Muscle of back (tissue), 3 donors: ENCODE measurements at regions not wholly inside any gene's neighbourhood (a gene's known extent, or its start where the extent isn't known, plus 50 kb on each side); places are given as distances from the start of the nearest gene placed in this dataset.

Source experiments
- DNase-seq, 3 donors: peaks; one replicate each; pipeline versions ENCODE4 v3.0.0 to v3.0.0-alpha.2; 2013

DNA sequence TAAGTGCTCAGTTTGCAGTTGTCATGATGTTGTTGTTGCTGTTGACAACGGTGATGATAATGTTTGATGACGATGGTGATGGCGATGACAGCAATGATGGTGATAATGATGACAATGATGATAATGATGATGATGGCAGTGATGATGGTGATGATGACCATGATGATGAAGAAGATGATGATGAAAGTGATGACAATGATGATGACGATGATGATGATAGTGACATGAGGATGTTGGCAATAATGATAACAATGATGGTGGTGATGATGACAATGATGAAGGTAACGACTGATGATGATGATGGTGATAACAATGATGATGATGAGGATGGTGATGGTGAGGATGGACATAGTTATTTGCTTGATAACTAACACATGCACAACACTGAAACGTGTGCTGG is 778.5 kb downstream of the VRK1 start:
- DNase-seq: no peak

DNA sequence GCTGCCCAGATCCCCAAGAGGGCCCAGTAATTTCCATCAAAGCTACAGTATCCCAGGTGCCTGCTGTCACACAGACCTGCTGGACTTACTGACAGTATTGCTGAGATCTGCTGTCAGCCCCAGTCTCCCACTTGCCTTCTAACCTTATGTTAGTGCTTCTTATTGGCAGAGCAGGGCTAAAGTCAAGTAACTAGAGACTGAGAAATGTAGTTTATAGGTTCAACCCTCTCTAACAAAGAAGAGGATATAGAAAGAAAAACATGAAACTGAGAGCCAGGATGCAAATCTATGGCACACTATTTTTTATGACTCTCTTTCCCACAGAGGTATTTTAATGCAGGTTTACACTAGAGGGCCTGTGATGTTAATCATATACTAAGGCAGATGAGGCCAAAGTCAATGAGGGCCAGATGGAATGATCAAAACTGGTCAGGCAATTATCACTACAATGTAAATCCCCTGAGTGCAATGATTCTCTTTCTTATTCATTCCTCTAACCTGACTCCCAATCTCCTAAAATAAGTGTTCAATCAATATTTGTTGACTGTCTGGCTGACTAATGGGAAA is 781.9 kb downstream of the VRK1 start:
- DNase-seq: no peak

DNA sequence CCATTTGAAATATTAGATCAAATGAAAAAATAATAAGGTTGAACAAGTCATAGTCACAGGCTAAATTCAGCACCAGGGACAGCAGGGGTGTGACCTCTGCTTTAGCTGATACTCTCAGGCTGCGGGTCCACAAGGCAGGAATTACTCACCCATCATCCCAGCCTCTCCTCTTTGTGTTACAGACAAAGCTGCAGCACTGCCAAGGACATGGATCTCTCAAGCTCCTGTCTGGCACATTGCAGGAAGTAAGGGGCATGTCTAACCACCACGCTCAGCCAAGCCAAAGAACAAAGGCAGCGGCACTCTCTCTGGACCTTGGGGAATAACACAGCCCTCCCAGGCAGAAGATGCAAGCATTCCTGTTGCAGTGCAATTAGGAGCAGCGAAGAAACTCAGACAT is 783.8 kb downstream of the VRK1 start:
- peak in 2 of 3 donors; percentile 6 to 37 for DNase-seq

DNA sequence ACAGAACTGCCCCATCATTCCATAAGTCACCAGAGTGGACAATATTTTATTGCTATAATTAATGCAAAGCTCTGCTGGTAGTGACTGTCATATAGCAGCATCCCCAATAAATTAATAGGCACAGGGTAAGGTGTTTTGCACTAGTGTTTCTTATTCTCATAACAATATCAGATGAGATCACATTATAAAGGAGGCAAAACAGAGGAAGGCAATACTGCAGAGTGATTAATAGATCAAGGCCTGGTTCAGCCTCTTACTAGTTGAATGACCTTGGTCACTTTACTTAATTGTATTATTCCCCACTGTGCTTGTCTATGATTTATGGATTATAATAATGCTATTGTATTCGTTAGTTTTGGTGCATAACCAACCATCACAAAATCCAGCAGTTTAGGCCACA is 784.8 kb downstream of the VRK1 start:
- no peak for DNase-seq

DNA sequence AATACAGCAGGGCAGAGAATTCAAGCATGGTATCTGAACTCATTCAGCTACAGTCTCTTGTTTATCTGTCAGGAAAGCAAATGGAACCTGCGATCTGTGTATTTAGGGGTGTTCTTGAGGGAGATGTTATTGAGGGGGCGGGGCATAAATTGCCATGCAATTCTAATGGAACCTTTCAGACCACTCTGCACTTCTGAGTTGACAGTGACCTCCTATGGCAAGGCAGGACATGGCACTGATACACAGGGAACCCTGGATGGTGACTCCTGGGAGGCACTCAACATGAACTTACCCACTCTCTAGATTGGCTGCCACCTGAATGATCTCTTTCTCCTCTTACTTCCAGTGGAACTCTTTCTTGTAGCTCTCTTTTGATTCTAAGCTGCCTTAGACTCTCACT is 787.3 kb downstream of the VRK1 start:
- DNase-seq: no peak

DNA sequence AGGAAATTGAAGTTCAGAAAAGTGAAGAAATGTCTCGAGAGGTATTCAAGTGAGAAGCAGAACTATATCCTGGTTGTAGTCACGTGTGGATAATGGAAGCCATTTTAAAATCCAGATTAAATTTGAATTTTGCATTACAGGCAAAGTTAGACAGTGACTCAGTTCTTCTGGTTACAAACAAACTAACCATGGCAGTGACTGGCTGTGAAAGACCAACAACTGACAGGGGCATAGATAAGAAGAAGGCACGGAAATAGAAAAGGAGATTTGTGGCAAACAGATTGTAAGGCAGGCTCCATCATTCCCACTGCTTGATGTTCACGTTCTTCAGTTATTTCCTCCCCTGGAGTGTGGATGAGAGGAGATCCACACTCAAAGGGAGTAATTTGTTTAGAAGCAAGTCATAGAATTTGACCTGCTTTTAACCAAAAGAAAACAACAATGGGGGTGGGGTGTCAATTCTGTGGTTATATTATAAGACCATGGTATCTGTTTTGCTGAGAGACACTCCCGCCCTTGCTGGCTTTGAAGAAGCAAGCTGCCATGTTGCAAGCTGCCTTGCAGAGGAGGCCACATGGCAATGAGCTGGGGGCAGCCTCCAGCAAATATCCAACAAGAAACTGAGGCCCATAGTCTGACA is 795.3 kb downstream of the VRK1 start:
- DNase-seq: no peak

DNA sequence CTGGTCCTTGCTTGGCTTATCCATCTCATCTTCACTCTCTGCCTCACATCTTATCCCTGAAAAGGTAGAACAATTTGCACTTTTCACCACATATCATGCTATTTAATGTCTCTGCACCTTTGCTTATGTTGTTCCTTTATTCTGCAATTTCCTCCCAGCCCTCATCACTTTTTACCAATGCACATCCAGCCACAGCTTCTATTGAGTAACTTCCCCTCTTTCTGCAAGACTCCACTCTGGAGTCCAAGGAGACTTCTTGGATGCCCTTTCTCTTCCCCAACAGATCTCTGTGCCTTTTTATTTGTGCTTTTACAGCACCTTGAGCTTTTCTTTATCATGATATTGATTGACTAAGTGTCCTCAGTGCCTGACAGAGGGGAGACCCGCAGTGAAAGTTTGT is 797.1 kb downstream of the VRK1 start:
- no peak for DNase-seq

DNA sequence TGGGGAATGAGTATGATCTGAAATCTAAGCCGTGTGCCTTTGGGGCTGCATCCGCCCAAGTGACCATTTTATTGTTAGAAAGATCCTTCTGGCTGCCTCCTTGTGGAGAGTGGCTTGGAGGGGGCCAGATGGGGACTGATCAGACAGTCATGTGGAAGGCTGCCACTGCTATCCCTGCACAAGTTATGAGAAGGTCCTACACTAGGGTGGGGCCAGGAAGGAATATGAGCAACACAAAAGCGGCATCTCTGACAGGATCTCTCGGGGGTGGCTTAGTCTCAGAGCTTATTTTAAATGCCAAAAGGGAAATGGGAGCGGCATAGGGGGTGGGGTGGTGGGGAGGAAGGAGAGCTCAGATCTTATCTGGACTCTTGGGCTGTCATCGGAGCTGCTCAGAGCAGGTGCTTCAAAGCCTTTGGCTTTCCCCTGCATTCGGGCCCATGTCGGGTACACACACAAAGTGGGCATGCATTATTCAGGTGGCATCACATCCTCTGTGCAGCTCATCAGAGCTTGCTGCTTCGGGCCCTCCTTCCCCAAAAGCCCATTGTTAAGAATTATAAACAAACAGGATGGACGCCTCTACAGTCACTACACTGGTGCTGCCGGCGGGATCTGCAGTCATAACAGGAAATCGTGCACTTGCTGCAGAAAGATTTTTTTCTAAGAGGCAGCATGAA is 805.4 kb downstream of the VRK1 start:
- DNase-seq: no peak

DNA sequence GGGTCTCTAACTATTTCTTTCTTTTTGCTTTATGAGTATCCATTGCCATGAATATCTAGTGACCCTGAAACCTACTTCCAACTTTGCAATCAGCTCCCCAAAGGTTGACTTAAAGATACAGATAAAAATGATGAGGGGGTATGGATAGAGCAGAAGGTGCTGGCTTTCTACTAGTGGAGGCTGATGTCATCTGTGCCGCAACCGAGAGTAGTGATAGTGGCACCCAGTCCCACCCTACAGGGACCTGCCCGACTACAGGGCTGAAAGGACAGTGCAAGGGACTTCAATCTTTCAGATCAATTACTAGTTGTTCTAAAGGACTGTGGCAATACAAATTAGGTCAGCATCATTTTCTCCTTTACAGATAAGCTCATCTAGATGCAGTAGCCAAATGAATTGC is 806.0 kb downstream of the VRK1 start:
- no peak for DNase-seq

DNA sequence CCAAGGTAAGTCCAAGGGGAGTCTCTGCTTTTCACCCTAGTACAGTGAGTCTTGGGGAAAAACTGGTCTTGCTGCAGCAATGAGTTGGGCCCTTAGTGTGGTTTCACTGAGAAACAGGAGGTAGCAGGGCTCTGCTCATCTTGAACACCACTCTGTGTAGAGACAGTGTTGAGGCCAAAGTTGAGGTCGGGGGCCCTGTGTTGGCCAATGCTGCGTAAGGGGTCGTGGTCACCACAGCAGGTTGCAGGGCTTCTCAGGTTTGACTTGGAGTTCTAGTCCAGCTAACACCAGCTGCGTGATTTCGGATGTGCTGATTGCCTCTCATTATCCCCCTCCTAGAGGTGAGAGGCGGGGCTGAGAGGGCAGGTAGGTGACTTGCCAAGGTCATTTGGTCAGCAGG is 807.5 kb downstream of the VRK1 start:
- DNase-seq: no peak

DNA sequence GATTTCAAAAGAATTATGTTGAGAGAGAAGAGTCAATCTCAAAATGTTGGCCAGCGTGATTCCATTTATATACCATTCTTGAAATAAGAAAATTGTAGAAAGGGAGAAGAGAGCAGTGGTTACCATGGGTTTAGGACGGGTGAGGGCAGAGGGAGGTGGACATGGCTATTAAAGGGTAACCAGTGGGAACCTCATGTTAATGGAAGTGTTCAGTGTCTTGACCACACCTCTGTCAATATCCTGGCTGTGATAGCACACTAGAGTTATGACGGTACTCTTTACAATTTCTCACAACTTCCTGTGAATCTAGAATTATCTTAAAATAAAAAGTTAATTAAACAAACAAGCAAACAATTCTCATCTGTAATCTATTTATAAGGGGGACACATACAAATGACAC is 821.2 kb downstream of the VRK1 start:
- DNase-seq: no peak

DNA sequence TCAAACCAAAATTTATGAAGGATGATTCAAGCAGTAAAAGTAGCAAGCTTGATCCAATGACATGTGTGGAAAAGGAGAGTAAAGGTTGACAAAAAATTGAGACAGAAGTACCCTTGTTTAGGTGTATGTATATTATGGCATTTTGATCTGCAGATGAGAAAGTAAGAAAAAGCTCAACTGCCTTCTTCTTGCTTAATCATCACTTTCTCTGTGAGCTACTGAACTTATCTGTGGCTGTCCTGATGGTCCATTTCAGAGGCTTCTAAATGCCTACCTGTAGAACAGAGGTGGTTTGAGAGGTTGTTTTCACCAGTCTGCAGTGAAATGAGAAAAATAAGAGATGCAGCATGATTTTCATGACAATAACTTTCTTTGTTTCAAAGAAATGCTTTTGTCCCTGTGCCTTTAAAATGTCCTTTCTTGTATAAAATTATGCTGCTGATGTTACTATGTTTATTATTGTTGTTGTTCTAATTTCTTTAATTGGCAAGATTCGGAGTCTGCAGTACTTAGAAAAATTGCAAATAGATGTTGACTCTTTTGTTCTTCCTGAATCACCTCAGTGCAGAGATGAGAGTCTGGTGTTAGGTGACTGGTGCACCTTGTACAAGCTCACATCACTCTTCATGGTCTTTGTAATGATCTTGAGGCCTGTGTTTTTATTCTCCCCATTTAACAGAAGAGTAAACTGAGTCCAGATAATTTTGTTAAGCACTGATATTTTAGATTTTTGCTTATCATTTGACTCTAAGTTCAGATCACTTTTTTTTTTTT is 821.9 kb downstream of the VRK1 start:
- no peak for DNase-seq

DNA sequence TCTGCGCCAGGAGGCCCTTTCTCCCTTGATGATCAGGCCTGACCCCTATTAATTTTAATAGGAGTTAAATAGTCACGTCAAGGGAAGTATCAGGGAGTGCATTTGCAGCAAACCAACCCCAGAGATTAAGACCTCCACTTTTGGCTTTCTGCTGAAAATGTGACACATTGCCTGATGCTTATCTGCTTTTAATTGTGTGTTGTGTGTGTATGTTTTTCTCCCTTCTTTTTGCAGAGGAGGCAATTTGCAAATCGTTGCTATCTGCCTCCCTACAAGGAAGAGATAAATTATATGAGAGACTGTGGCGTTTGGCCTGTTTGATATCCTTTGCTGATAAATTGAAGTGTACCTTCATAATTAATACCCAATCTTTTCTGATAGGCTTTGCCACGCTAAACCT is 822.9 kb downstream of the VRK1 start:
- no peak for DNase-seq

DNA sequence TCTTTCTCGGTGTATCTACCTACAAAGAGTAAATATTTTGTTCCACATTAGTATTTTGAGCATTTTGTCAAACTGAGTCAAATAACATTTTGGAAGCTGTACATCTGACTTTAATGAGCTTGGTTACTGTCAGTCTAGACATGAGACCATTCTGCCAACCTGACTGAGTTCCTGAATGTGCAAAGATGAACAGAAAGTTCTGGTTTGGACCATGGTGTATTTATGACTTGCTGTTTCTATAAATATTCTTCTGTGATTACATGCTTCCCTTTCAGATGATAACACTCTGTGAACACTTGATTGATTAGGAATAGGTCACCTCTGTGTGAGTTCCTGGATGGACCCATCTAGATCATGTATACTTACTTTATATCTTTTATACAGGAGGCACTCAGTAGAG is 827.8 kb downstream of the VRK1 start:
- DNase-seq: no peak

DNA sequence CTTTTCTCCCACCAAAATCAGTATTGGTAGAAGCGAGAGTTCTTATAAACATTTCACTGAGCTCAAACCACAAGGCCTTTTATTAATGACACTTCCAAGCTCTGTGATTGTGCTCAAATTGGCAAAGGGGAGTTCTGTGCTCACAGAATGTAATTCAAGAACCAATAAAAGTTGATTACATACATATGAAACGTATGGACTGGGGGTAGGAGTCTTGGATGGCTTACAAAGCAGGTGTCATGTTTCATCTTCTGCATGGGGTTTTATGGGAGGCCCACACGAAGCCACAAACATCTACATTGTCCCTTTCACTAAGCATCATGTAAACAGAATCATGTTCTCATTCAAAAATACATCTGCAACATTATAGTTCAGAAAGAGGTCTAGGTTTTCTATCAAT is 828.3 kb downstream of the VRK1 start:
- DNase-seq: peak in 1 of 3 donors; percentile 6

DNA sequence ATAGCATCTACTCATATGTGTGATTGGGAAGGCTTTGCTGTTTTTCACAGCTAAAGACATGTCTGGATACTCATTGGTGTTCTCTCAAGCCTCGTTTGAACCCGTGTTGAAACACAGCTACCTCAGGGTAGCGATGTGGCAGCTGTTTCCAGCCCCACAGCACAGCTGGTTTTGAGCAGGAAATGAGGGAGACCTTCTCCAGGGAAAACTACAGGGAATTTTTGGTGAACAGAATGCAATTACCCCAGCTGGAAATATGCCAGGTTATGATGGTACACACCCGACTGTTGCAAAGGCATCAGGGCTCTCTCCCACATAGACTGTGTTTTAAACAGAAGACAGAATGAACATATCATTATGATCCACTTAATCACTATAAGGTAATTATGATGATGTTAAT is 828.9 kb downstream of the VRK1 start:
- DNase-seq: no peak

DNA sequence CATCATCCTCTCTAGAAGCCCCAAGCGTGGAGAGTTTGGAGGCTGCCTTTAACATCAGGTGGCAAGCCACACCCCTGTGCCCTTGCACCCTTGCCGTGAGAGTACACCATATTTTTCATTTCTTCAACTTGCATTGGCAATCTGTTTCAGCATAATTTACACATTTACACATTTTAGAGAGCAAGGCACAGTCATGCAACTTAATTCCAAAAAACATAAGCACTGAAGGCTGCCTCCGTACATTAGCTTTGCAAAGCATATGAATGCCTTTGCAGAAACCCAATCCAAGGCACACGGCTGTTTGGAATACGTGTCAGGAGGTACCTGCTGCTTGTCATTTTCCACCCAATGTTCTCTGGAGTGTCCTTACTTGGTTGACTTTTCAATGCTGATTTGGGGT is 833.1 kb downstream of the VRK1 start:
- no peak for DNase-seq

DNA sequence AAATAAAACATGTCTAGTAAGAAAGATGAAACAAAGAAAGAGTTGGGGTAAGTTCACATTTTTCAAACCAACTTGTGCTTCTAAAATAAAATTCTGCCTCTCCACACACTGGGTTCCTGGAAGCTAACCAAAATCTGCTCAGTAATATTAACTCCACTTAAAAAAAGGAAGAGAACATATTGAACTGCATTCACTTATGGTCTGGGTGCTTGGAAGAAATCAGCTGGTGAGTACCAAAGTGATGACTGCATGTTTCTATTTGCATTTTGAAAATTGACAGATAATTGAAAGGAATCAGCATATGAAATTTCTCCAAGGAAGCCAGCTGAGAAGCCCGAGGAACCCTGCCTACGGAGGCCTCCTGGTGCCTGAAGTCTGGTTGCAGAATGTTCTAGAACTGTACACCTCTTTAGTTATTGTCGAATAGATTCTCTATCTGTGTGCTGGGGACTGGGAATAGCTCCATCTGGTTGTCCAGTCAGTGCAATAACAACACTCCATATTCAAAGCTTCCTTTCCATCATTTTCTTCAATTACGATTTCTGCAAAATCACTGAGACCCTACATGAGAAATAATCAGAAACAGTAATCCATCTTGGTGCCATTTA is 836.1 kb downstream of the VRK1 start:
- no peak for DNase-seq

DNA sequence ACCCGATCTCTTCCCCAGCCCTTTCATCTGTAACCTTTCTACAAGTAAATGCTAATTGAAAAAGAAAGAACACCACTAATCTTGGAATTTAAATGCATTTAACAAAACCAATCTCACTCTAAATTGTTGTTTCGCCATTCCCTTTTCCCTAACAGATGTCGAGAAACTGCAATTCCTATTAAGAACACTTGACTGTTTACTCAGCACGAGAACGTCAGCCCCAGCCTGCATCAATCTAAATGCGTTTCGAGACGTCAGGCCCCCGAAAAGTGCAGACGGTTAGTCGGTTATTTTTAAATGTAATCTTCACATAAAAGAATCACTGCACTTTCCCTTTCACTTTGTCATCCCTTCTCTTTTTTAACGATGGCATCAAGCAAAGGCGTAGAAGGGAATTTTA is 837.6 kb downstream of the VRK1 start:
- peak; percentile 6 to 53 (median 12) for DNase-seq

DNA sequence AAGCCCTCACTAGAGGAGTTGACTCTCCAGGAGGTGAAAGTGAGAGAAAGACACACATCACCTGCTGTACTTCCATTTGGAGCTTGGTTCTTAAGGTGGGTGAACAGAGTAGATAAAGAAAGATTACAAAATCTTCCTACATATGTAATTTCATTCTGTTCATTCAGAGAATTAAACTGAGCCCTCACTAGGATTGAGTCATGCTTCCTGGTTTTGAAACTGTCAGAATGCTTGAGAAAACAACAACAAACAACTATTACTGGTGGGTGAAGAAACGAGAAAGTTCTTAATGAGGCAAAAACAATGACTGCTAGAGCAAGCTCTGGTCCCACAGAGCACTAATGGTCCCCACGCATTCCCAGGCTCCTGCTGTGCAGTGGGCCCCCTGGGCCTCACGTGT is 841.7 kb downstream of the VRK1 start:
- no peak for DNase-seq

DNA sequence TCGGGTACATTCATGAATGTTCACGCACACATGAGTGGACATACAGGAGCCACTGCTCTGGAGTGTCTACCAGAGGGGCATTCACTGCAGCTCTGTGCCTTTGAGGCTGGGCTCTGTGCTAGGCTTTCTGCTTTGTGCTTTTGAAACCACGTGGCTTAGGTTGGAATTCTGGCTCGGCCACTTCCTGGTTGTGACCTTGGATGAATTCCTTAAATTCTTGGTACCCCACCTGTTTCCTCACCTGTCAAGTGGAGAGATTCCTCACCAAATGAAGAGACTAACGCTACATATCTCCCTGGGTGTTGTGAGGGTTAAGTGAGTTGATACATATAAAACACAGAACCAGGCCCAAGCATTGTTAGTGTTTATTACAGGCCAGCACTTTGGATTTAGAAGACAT is 842.8 kb downstream of the VRK1 start:
- no peak for DNase-seq

DNA sequence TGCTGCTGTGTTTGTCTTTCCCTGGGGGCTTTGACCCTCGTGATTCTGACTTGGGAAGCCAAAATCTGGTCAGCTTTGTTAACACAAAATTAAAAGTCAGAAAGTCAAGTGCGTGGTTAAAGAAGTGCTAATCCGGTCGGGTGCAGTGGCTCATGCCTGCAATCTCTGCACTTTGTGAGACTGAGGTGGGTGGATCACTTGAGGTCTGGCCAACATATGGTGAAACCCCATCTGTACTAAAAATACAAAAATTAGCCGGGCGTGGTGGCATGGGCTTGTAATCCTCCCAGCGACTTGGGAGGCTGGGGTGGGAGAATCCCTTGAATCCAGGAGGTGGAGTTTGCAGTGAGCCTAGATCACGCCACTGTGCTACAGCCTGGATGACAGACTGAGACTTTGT is 844.6 kb downstream of the VRK1 start:
- no peak for DNase-seq

DNA sequence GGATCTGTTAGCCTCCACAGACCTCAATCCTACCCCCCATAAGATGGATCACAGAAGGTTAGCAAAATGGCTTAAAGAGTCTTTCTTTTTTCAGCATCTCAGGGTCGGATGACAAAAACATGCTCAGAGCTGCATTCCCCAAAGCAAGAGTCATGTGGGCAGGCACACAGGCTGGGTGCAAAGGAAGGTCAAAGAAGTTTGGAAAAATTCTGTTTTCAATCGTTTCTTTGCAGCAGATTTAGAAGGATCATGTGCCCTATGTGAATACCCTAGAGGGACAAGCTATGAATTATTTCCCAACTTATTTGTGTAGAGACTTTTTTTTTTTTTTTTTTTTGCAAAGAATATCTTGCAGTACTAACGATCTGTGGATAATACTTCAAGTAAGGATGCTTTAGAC is 845.4 kb downstream of the VRK1 start:
- no peak for DNase-seq
